K562 (cell line): ENCODE measurements at regions not wholly inside any gene's neighbourhood (a gene's known extent, or its start where the extent isn't known, plus 50 kb on each side); places are given as distances from the start of the nearest gene placed in this dataset.

Source experiments
- ATAC-seq: fragments of 200-7000 bp; cut with Tn5 transposase; 3 replicates; pipeline ENCODE4 v1.9.1; 2020; ENCODE audit warnings: moderate library complexity
- BruUV-seq: library from RNA; stranded (reverse); fragments of 400-500 nt; replicated peaks from 2 replicates; lab custom pipeline; 2021; lab: Mats Ljungman, UMichigan
- CTCF ChIA-PET: fragments of 300-600 bp; formaldehyde crosslinking; extraction: SDS; loops from one replicate; lab custom pipeline; 2021; ENCODE audit warnings: low intra/inter-chr PET ratio; lab: Yijun Ruan, JAX
- POLR2A ChIA-PET: fragments of 300-600, 350-650 bp; sonication (Branson Sonifier 250); formaldehyde crosslinking; extraction: SDS; loops from one replicate; lab custom pipeline; 2021; ENCODE audit warnings: antibody characterized with exemption, inconsistent platforms; lab: Yijun Ruan, JAX
- DNase-seq, 4 experiments: peaks; one replicate each; pipeline versions ENCODE4 v3.0.0 to v3.0.0-alpha.2; 2011 to 2018; ENCODE audit warnings: low spot score in 3 of 4, mixed read lengths in 3 of 4; ENCODE audit errors: extremely low read depth in 1 of 4
- FAIRE-seq: peaks from 2 replicates; lab custom pipeline; 2011; peaks lifted over from hg19 to GRCh38; lab: Jason Lieb, UNC
- H2AFZ ChIP-seq: 2 replicates; pipeline ENCODE4 v1.6.0; 2011; ENCODE audit warnings: low read depth, low read length, control low read depth, inconsistent platforms
- H3K27ac ChIP-seq: fragments of 200-600 bp; 3 replicates; pipeline ENCODE4 v1.8.0; 2011; ENCODE audit warnings: low read depth, mild to moderate bottlenecking, control low read depth, inconsistent platforms, low read length, moderate library complexity, mixed read lengths; ENCODE audit errors: extremely low read depth
- H3K27me3 ChIP-seq, 2 experiments: fragments of 300-600 bp in 1 of 2; 2 replicates in 1 of 2; 3 replicates in 1 of 2; pipeline versions ENCODE4 v1.6.0 to v1.8.0; 2011; ENCODE audit warnings: inconsistent platforms in 2 of 2, low read length in 2 of 2, mild to moderate bottlenecking in 1 of 2, mixed read lengths in 1 of 2, moderate library complexity in 1 of 2; ENCODE audit not compliant: control insufficient read depth in 2 of 2, insufficient read depth in 2 of 2
- H3K36me3 ChIP-seq: fragments of 300-600 bp; 3 replicates; pipeline ENCODE4 v1.8.0; 2011; ENCODE audit warnings: mild to moderate bottlenecking, low read length, inconsistent platforms; ENCODE audit not compliant: control insufficient read depth, insufficient read depth
- H3K4me1 ChIP-seq, 2 experiments: fragments of 200-600 bp in 1 of 2; replicated peaks in 1 of 2; 2 replicates in 1 of 2; 3 replicates in 1 of 2; pipeline versions ENCODE4 v1.5.1 to v1.8.0; 2011; ENCODE audit warnings: inconsistent platforms in 2 of 2, low read length in 2 of 2, mild to moderate bottlenecking in 1 of 2, mixed read lengths in 1 of 2, moderate library complexity in 1 of 2; ENCODE audit not compliant: control insufficient read depth in 2 of 2, insufficient read depth in 2 of 2
- H3K4me2 ChIP-seq: 2 replicates; pipeline ENCODE4 v1.6.1; 2011; ENCODE audit warnings: low read length, control low read depth, inconsistent platforms, mixed read lengths; ENCODE audit not compliant: insufficient read depth
- H3K4me3 ChIP-seq: fragments of 200-600 bp; sonication (generic), shearing (Covaris generic); 2 replicates; pipeline ENCODE4 v1.5.1; 2016; ENCODE audit warnings: control low read depth, inconsistent platforms
- H3K79me2 ChIP-seq: fragments of 200-600 bp; 3 replicates; pipeline ENCODE4 v1.8.0; 2011; ENCODE audit warnings: low read length, inconsistent platforms; ENCODE audit not compliant: control insufficient read depth, insufficient read depth
- H3K9ac ChIP-seq, 2 experiments: 2 replicates each; pipeline versions ENCODE4 v1.6.0 to v1.6.1; 2011; ENCODE audit warnings: low read depth in 2 of 2, low read length in 2 of 2, control low read depth in 1 of 2, inconsistent platforms in 1 of 2, mild to moderate bottlenecking in 1 of 2, mixed read lengths in 1 of 2; ENCODE audit not compliant: insufficient read depth in 1 of 2
- H3K9me1 ChIP-seq: one replicate; pipeline ENCODE4 v1.6.0; 2011; ENCODE audit warnings: inconsistent platforms, mild to moderate bottlenecking, low read length, moderate library complexity; ENCODE audit not compliant: control insufficient read depth, insufficient read depth
- H3K9me3 ChIP-seq: replicated peaks from 2 replicates; pipeline ENCODE4 v1.5.1; 2011; ENCODE audit warnings: low read depth, low read length, inconsistent platforms; ENCODE audit not compliant: control insufficient read depth, insufficient read depth
- H4K20me1 ChIP-seq: replicated peaks from 2 replicates; pipeline ENCODE4 v1.6.1; 2011; ENCODE audit warnings: low read length, inconsistent platforms, mixed read lengths; ENCODE audit not compliant: control insufficient read depth, insufficient read depth
- C11orf30 ChIP-seq: fragments of 450-650 bp; IDR thresholded peaks from 2 replicates; pipeline ENCODE4 v1.6.1; 2016; ENCODE audit warnings: low read depth, mild to moderate bottlenecking
- CEBPZ ChIP-seq: fragments of 150-350 bp; IDR thresholded peaks from 2 replicates; pipeline ENCODE4 v1.6.1; 2014; ENCODE audit warnings: low read depth, mild to moderate bottlenecking, low read length, borderline replicate concordance
- DLX4 ChIP-seq: fragments of 250-450 bp; sonication (Bioruptor Pico); IDR thresholded peaks from 2 replicates; pipeline ENCODE4 v1.6.1; 2021; ENCODE audit warnings: mild to moderate bottlenecking
- ESRRA ChIP-seq: fragments of 450-650 bp; IDR thresholded peaks from 2 replicates; pipeline ENCODE4 v1.6.1; 2014; ENCODE audit warnings: low read depth, mild to moderate bottlenecking, moderate library complexity, borderline replicate concordance
- MYNN ChIP-seq, 2 experiments: sonication (generic); formaldehyde crosslinking in 1 of 2; IDR thresholded peaks; 2 replicates each; pipeline versions ENCODE4 v1.5.0 to v1.6.1; 2016 to 2020; ENCODE audit warnings: antibody characterized with exemption in 1 of 2, missing genetic modification reagents in 1 of 2
- NCOA4 ChIP-seq: fragments of 450-650 bp; IDR thresholded peaks from 2 replicates; pipeline ENCODE4 v1.6.1; 2018; ENCODE audit warnings: mild to moderate bottlenecking; ENCODE audit not compliant: partially characterized antibody
- NCOA6 ChIP-seq: fragments of 450-650 bp; IDR thresholded peaks from 2 replicates; pipeline ENCODE4 v1.6.1; 2017; ENCODE audit warnings: mild to moderate bottlenecking
- NFYB ChIP-seq: IDR thresholded peaks from 2 replicates; pipeline ENCODE4 v1.6.1; 2011; ENCODE audit warnings: mild to moderate bottlenecking, moderate library complexity; ENCODE audit not compliant: insufficient read length; ENCODE audit errors: extremely low read depth
- SAFB ChIP-seq: fragments of 200-400 bp; formaldehyde crosslinking; IDR thresholded peaks from 2 replicates; pipeline ENCODE4 v1.6.1; 2017; ENCODE audit warnings: low read depth, low read length, borderline replicate concordance
- SMAD2 ChIP-seq: fragments of 150-350 bp; IDR thresholded peaks from 2 replicates; pipeline ENCODE4 v1.6.1; 2014; ENCODE audit warnings: low read depth, mild to moderate bottlenecking, low read length
- ZNF24 ChIP-seq: fragments of 450-650 bp; IDR thresholded peaks from 2 replicates; pipeline ENCODE4 v1.6.1; 2016
- WGBS: fragments of 100-300 bp; shearing (Covaris generic); methylation state at CpG from one replicate; pipeline ENCODE4 v1.1.6; 2016; ENCODE audit warnings: low coverage, mixed read lengths; ENCODE audit not compliant: insufficient coverage; ENCODE audit errors: missing lambda C conversion rate; 5-methylcytosine and 5-hydroxymethylcytosine counted together
- in situ Hi-C: fragments of 300-500 bp; cut with MboI; formaldehyde crosslinking; loops from 4 replicates; pipeline ENCODE4 v1.15.0; 2018; ENCODE audit warnings: inconsistent platforms, mixed read lengths
- intact Hi-C: fragments of 100-400 bp; cut with micrococcal nuclease; formaldehyde crosslinking; loops from 2 replicates; pipeline ENCODE4 v1.14.2; 2022
- TF ChIP-seq, protein P1 (sequence below): fragments of 450-650 bp; formaldehyde crosslinking; IDR thresholded peaks from 2 replicates; pipeline ENCODE4 v1.4.0; 2022; ENCODE audit warnings: missing genetic modification characterization

DNA sequence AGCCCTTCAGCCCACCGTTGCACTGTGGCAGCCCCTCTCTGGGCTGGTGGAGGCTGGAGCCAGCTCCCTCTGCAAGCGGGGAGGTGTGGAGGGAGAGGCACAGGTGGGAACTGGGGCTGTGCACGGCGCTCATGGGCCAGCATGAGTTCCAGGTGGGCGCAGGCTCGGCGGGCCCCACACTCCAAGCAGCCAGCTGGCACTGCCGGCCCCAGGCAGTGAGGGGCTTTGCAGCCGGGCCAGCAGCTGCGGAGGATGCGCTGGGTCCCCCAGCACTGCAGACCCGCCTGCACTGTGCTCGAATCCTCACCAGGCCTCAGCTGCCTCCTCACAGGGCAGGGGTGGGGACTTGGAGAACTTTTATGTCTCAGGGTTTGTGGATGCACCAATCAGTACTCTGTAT lies 1354.8 kb upstream of the IGFBP7 start:
- POLR2A ChIA-PET: no interaction called here
- TF ChIP-seq NFYB (no peak), DLX4 (CRISPR knock-in tag) (no peak), NCOA6 (no peak), SMAD2 (no peak)
- H3K36me3 ChIP-seq: no peaks in the 10 kb centered on the region
- no peak overlapping the region for H2AFZ ChIP-seq
- no peaks in the 10 kb centered on the region for H3K9me1 ChIP-seq
- H3K4me3 ChIP-seq: no peak overlapping the region
- H3K9me3 ChIP-seq: no peaks in the 10 kb centered on the region
- no peaks in the 10 kb centered on the region for H3K4me1 ChIP-seq
- DNase-seq (no peak), FAIRE-seq (no peak), ATAC-seq (no peak)
- H3K27me3 ChIP-seq: no peaks in the 10 kb centered on the region
- H3K9ac ChIP-seq: no peak overlapping the region
- in situ Hi-C loops (no loop called here), intact Hi-C loops (no loop called here)
- H3K79me2 ChIP-seq: no peaks in the 10 kb centered on the region
- CTCF ChIA-PET: no interaction called here
- no peak overlapping the region for H3K27ac ChIP-seq
- no TSS peak for BruUV-seq
- 0% methylated on average over 5 of the region's 13 CpGs for WGBS
- H4K20me1 ChIP-seq: no peaks in the 10 kb centered on the region
- no peak overlapping the region for H3K4me2 ChIP-seq

GRCh38 chr4:58456727-58457384 lies 1346.7 kb upstream of the IGFBP7 start:
- POLR2A ChIA-PET: no interaction called here
- FAIRE-seq (no peak), DNase-seq (no peak), ATAC-seq (no peak)
- BruUV-seq: no TSS peak
- H3K79me2 ChIP-seq: no peaks in the 10 kb centered on the region
- H3K4me1 ChIP-seq: no peaks in the 10 kb centered on the region
- in situ Hi-C loops (no loop called here), intact Hi-C loops (no loop called here)
- H3K27me3 ChIP-seq: no peaks in the 10 kb centered on the region
- H3K9me3 ChIP-seq: no peaks in the 10 kb centered on the region
- H3K27ac ChIP-seq: no peak overlapping the region
- no peaks in the 10 kb centered on the region for H4K20me1 ChIP-seq
- no peaks in the 10 kb centered on the region for H3K36me3 ChIP-seq
- CTCF ChIA-PET: no interaction called here
- H3K9ac ChIP-seq: no peak overlapping the region
- no peaks in the 10 kb centered on the region for H3K9me1 ChIP-seq
- H2AFZ ChIP-seq: no peak overlapping the region
- H3K4me3 ChIP-seq: no peak overlapping the region
- H3K4me2 ChIP-seq: no peak overlapping the region
- WGBS: 3% methylated on average over 16 of the region's 26 CpGs
- TF ChIP-seq C11orf30 (no peak), ZNF24 (no peak), SAFB (no peak), NCOA4 (no peak), MYNN (IDR thresholded peaks at IDR 0.05) (no peak), MYNN (CRISPR knock-in tag; IDR thresholded peaks at IDR 0.05) (no peak), CEBPZ (no peak), ESRRA (no peak)
- TF ChIP-seq, protein P1, sequence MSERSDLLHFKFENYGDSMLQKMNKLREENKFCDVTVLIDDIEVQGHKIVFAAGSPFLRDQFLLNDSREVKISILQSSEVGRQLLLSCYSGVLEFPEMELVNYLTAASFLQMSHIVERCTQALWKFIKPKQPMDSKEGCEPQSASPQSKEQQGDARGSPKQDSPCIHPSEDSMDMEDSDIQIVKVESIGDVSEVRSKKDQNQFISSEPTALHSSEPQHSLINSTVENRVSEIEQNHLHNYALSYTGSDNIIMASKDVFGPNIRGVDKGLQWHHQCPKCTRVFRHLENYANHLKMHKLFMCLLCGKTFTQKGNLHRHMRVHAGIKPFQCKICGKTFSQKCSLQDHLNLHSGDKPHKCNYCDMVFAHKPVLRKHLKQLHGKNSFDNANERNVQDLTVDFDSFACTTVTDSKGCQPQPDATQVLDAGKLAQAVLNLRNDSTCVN (CRISPR knock-in tag): no peak
